Inflammatory macrophage treated with lipopolysaccharide for 1 hour (primary cell): ENCODE measurements at regions not wholly inside any gene's neighbourhood (a gene's known extent, or its start where the extent isn't known, plus 50 kb on each side); places are given as distances from the start of the nearest gene placed in this dataset.

Experiments
- DNase-seq, 2 donors: peaks; one replicate each; pipeline ENCODE4 v3.0.0-alpha.2; 2020 to 2022

DNA sequence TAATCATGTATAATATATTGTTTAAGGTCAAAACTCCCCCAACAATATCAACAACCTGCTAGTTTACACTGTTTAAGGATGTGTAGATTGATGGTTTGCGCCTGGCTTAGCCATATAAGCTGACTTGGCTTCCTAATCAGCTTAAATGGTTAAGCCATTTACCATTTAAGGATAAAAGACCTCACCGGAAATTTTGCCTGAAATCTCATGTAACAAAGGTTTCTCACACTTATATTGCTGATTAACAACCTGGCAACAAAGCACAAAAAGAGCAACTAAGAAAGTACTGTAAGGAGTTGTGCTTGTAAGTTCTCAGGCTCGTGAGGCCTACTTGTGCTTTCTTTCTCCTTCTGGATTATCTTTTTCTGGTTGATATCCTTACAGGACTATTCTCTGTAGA is 485.2 kb downstream of the GABRG1 start:
- DNase-seq: no peak

DNA sequence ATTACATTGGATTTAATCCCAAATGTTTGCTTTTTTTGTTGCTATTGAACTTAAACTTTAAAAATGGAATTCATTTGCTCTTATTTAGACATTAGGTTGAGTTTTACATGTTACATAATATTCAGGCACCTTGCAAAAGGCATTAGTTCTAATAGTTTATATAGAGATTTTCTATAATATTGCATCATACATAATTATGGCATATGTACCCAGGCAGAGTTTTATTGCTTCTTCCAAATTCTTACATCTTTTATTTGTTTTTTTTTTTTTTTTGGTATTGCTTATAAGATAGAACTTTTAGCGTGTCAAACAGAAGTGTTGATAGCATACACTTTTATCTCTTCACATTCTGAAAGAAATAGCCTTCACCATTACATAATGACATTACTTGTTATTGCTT is 487.7 kb downstream of the GABRG1 start:
- no peak for DNase-seq

DNA sequence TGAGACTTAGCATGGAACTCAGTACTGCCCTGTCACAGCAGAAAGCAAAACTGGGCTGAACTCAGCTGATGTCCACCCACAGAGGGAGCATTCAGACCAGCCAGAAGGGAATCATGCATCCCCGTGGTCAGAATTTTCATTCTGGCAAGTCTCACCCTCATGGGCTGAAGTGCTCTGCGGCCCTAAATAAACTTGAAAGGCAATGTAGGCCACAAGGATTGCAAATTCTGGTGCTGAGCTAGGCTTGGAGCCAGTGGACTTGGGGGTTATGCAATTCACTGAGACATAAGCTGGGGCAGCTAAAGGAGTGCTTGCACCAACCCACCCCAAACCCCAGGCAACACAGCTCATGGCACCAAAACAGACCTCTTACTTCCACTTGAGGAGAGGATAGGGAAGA is 494.1 kb downstream of the GABRG1 start:
- no peak for DNase-seq

DNA sequence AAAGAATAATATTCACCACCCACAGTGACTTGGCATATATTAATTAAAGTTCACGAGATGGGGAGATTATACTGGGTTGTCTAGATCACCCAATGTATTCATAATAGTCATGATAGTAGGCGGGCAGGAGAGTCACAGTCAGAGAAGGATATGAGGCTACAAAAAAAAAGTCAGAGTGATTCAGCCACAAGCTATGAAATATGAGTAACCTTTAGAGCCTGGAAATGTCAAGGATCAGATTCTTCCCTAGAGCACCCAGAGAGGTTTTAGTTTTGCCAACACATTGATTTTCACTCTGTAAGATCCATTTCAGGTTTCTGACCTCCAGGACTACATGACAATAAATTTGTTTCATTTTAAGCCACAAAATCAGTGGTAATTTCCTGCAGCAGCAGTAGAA is 501.9 kb downstream of the GABRG1 start:
- no peak for DNase-seq

DNA sequence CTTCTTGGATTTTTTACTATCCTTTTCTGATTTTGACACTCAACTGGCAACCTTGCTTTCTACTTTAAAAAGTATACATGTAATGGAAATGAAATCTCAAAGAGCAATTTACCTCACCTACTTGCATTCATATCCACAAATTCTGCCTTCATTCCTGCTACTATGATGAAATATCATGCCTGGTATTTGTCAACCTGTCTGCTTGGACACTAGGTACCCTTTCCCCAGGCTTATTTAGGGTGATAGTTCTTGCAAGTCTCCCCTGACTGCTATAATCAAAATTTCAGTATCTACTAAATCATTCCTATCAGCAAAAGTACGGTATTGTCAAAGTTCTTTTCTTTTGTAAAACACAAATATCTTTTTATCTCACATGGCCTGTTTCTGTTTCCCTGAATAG is 503.0 kb downstream of the GABRG1 start:
- no peak for DNase-seq

DNA sequence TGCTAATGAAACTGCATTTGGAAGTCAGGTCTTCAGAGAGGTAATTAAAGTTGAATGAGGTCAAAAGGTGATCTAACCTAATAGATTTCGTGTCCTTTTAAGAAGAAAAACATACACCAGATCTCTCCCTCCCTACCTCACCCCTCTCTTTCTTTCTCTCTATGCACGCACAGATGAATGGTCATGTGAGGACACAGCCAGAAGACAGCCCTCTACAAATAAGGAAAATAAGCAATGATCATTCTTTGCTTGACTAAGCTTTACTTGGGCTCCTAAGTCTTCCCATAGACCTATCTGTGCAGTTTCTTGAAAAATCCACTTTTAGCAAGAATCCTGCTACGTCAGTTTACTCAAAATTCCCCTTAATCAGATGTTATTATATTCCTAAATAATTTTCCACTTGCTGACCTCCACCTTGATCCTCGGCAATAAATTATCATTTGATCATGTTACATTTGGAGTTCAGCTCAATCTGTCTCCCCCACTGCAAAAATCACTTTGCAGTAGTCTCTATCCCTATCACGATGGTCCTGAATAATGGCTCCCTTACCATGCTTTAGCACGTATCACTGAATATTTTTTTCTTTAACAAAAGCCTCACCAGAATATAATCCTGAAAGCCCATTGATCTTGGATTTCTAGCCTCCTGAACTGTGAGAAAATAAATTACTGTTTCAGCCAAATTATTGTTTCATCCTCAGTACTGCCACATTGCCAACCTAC is 527.3 kb downstream of the GABRG1 start:
- no peak for DNase-seq

DNA sequence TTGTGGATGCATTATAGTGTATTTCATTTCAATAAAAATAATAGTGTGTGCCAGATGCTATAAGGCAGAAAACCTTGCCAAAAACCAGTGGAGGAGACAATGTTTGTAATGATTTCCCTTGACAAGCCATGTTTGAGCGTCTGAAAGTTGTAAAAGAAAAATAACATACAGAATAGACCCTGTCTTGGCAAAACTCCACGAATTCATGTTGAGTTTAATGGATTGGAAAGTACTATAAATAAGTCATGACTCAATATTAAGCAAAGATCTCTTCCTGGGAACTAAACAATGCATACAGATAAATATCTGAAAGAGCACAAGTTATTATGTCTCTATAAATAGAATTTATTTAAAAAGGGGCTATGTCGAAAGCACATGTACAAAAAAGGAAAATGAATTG is 543.5 kb downstream of the GABRG1 start:
- no peak for DNase-seq

DNA sequence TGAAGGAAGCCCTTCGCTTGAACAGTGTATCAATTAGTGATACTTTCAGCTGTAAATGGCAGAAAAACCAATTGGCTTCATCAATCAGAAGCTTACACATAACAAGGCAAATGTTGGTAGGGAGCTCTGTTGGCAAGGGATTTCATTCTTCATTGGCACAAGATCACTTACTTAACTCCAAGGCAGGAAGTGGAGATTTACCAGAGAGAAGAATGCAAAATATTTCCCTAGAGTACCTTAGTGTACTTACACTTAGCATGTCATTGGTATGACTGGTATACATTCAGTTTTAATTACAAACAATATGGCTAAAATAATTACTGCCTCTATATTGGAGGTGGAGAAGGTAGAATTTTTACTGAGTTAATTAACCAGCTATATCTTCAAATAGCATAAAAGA is 545.0 kb downstream of the GABRG1 start:
- no peak for DNase-seq

DNA sequence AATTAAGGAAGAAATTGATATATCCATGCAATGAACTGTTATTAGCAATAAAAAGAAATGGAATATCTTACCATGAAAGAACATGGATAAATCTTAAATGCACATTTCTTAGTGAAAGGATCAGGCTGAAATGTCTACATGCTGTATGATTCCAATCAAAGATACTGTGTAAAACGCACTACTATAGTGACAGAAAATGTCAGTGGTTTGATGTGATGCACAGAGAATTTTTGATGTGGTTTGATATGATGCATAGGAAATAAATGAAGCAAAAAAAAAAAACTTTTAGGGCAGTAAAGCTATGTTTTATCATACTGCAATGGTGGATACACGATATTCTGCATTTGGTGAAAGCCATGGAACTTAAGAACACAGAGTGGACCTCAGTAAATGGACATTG is 547.6 kb downstream of the GABRG1 start:
- DNase-seq: no peak

DNA sequence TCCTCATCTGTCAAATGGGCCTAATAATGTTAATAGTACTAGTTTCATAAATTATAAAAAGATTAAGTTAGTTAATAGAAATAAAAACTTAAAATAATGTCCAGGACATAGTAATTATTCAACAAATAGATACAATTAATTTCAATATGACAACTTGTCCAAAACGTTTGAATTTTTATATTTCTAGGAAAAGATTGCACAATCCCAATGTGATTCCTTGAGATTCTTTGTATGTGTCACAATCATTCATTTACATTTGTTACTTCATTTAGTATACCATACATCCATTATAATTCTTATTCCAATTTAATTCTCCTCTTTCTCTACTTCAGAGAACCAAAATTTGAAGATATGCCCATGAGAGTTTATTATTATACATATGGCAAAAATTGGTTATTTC is 554.2 kb downstream of the GABRG1 start:
- DNase-seq: no peak

DNA sequence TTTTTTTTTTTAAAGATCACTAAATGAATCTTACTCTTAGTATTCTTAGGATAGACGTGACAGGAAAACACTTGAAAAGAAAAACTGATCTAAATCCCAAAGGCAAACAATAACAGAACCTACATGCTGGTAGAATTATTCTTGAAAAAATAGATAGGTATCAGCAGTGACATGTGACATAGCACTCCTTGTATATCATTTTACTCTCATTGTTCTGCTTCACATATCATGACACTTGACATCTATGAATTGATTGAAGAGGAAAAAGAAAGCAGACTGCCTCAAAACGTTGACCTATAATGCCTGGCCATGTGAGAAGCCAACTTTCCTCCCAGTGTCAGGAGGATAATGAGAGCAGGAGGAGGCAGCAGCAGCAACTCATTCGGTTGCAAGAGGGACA is 555.2 kb downstream of the GABRG1 start:
- DNase-seq: no peak

DNA sequence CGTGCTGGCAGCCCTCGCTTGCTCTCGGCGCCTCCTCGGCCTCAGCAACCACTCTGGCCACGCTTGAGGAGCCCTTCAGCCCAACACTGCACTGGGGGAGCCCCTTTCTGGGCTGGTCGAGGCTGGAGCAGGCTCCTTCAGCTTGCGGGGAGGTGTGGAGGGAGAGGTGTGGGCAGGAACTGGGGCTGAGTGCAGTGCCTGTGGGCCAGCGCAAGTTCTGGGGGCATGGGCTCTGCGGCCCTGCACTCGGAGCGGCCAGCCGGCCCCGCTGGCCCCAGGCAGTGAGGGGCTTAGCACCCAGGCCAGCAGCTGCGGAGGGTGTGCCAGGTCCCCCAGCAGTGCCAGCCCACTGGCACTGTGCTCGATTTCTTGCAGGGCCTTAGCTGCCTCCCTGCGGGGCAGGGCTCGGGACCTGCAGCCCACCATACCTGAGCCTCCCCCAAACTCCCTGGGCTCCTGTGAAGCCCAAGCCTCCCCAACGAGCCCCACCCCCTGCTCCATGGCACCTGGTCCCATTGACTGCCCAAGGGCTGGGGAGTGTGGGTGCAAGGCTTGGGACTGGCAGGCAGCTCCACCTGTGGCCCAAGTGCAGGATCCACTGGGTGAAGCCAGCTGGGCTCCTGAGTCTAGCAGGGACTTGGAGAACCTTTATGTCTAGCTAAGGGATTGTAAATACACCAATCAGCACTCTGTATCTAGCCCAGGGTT is 556.8 kb downstream of the GABRG1 start:
- DNase-seq: no peak

DNA sequence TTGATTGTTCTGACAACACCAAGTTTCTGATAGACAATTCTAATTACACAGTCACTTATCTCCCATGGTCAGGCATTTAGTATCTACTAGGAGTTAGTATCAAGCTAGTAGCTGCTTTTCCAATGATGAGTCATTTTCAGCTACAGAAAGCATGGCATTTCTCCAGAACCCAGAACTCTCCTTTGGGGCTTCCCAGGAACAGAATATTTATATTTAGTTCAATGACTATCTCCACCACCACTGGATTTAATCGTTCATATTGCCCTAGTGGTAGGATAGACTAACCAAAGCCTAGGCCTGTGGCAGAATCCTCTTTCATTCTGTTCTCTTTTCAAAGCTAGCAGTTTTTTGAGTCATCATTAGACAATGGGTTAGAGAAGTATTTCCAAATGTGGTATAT is 569.4 kb downstream of the GABRG1 start:
- DNase-seq: no peak

DNA sequence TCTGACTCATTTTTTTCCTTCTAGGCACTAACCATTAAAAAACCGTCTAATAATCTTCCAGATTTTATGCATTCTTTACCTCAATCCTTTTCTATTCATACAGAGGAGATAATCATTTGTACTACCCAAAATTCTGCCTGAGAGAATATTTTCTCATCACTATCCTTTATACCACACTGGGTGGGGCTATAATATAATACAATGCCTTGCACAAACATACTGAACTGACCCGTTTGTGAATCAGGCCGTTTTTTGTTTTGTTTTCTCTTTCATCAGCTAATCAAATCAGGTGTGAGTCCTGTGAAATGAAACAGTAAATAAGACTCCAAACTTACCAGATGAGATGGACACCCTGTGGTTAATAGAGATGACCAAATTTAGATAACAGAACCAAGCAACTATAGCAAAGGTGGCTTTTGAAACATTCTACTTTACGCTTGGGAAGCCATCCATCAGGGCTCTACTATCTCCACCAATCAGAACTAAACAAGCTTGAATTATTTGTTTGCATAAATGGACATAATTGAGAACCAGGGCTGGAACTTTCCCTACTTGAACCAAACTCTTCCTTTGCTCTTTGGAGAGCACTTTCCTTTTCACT is 573.0 kb downstream of the GABRG1 start:
- DNase-seq: no peak

DNA sequence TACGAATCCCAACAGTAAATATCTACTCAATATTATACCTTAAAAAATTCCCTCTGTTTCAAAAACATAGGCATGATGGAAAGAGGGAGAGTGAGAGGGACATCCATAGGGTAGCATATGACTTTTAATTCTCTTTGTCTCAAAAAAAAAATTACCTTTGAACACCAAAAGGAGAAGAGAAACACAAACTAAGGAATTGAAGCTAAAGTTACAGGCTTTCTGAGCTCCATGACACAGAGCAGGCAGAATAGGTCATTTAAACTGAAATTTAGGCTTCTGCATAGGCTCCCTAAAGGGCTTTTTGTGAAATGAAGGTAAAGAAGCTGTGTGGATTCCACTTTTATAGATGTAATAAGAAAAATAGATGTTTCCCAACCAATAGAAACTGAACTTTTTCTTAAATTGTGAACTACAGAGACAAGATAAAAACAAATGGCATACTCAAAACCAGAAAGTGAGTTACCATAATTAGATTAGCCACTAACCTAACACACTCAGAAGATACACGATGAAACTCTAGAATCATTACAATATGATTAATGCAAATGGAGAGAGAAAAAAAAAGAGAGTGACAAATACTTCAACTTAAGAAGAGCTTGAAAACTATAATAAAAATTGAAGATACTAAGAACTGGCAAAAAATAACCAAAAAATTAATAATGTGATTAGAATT is 584.6 kb downstream of the GABRG1 start:
- DNase-seq: no peak

DNA sequence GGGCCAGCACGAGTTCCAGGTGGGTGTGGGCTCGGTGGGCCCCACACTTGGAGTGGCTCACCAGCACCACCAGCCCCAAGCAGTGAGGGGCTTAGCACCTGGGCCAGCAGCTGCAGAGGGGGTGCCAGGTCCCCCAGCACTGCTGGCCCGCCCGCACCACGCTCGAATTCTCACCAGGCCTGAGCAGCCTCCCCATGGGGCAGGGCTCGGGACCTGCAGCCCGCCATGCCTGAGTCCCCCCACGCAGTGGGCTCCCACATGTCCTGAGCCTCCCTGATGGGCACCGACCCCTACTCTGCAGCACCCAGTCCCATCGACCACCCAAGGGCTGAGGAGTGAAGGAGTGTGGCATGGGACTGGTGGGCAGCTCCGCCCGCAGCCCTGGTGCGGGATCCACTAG is 593.4 kb downstream of the GABRG1 start:
- DNase-seq: no peak

DNA sequence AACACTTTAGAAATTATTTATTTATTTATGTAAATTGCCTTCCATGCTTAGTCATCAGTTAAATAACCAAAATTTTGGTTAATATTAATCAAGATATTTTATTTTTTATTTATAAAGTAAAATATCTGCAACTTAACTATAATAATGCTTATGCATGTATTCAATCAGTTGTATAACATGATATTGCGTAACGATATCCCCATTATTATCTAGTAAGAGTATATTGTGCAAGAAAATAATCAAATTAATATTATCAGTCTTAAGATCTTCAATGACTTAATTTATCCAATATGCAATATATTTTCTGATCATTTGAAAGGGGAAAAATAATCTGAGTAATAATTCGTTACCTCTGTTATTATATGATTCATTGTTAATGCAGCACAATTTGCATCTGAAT is 596.7 kb downstream of the GABRG1 start:
- no peak for DNase-seq

DNA sequence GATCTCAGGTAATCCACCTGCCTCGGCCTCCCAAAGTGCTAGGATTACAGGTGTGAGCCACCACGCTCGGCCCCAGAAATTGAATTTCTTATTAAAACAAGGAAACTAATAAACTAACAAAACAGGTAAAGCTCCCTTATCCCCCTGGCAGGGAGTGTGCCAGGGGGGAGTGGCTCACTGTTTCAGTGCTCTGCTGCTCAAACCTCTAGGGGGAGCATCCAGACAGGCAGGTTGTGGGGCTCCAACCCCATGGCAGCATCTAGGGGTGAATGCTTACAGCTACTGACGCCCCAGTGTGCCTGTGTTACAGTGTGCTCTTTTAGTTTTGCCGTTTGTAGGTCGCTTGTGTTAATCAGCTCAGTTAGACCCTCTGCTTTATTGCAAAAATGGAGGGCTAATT is 605.0 kb downstream of the GABRG1 start:
- DNase-seq: no peak

DNA sequence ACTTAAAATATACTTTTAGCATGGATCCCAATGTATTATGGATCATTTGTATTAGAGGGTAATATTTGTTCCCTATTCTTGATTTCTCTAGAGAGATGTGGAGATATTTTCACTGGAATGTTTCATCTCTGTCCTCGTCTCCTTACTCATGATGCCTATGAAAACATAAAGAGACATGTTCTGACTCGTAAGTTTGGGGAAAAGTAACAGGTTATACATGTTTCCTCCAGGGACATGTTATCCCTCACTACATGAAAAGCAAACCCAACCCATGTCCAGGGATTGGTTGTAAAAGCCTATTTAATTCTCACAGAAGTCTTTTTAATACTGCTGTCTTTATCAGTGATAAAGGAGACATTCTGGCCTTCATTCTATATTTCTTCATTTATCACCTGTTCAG is 621.4 kb downstream of the GABRG1 start:
- no peak for DNase-seq

DNA sequence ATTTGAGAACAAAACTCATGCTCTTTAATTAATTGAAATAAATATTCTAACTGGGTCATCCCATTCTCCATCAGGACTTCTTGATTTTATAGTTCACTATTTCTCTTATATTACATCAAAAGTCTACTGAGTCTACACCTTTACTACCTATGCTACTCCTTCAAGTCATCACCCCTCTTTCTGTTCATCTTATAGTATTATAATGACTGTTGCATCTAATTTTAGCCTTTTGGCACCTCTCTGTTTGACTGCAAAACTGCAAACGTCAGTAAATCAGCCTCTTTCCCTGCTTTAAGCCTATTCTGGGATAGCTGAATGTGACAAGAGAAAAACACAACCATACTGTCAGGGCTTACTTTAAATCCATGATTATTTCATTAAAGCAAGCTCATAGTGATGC is 639.1 kb downstream of the GABRG1 start:
- no peak for DNase-seq

DNA sequence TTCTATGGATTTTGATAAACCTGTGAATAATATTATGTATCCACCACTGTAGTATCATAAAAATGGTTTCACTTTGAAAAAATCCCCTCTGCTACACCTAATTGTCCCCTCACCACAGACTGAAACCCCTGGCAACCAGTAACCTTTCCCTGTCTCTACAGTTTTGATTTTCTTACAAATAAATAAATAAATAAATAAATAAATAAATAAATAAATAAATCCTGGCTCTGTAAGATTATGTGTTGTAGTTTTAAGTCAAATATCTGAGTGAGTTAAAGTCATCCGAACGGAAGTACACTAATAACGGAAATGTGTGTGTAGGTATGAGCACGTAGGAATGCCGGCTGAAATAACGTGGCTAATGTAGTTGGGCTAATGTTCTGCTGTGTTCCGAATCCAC is 641.5 kb downstream of the GABRG1 start:
- DNase-seq: no peak

DNA sequence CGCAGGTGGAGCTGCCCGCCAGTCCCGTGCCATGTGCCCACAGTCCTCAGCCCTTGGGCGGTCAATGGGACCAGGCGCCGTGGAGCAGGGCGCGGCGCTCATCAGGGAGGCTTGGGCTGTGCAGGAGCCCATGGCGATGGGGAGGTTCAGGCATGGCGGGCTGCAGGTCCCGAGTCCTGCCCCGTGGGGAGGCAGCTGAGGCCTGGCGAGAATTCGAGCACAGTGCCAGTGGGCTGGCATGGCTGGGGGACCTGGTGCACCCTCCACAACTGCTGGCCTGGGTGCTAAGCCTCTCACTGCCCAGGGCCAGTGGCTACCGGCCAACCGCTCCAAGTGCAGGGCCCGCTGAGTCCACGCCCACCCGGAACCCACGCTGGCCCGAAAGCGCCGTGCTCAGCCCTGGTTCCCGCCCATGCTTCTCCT is 646.5 kb downstream of the GABRG1 start:
- no peak for DNase-seq

DNA sequence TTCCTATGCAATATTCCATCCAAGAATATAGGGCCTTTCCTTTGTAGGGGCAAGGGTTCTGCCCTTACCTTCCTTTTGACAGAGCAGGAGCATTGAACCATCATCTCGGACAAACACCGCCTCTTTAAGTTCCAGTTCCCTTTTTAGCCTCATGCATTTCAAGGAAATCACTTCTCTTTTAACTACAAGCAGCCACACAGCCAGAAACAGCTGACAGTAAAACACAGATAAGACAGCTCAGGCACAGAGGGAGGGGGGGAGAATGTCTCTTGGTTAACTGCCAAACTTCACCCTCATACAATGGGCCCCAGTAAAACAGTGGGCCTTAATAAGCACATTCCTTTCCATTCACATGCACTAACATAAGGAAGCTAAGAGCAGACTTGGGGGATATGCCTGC is 648.3 kb downstream of the GABRG1 start:
- no peak for DNase-seq

DNA sequence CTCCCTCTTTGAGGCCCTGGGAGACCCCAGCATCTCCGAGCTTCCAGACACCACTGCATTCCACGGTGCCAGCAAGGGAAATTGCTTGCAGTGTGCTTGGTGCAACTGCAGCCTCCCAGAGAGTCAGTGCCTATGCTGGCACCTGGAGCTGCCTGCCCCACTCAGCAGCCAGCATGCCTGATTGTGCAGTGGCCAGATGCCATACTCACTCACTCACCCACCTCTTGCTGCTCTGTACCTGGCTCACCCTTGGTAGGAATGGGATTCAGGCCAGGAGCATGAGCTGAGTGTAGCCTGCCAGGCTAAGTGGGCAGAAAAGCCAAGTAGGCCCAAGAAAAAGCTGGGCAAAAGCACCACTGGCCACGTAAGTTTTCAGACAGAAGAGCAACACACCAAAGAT is 651.4 kb downstream of the GABRG1 start:
- DNase-seq: no peak
